Gastrocnemius medialis (tissue), 4 donors: ENCODE measurements at regions not wholly inside any gene's neighbourhood (a gene's known extent, or its start where the extent isn't known, plus 50 kb on each side); places are given as distances from the start of the nearest gene placed in this dataset.

ENCODE experiments used
- ATAC-seq, 2 donors: fragments of 150-250 bp; one replicate each; pipeline ENCODE4 v1.9.1; 2016
- DNase-seq, 2 donors: peaks; one replicate each; pipeline ENCODE4 v3.0.0-alpha.2; 2019
- H3K27ac ChIP-seq, 4 donors: fragments of 200-600 bp; sonication (generic); 1 replicate in 1 of 4; 2 replicates in 3 of 4; pipeline ENCODE4 v1.5.1; 2016 to 2018; ENCODE audit warnings: mild to moderate bottlenecking in 2 of 4, moderate library complexity in 1 of 4
- H3K27me3 ChIP-seq, 3 donors: fragments of 200-600 bp; sonication (generic) in 2 of 3; 1 replicate in 1 of 3; 2 replicates in 2 of 3; pipeline versions ENCODE4 v1.5.1 to v1.6.0; 2016 to 2019; ENCODE audit warnings: mild to moderate bottlenecking in 1 of 3, moderate library complexity in 1 of 3
- H3K36me3 ChIP-seq, 2 donors: fragments of 200-600 bp; sonication (generic) in 1 of 2; one replicate each; pipeline ENCODE4 v1.5.1; 2017 to 2018
- H3K4me1 ChIP-seq, 2 donors: fragments of 200-600 bp; sonication (generic) in 1 of 2; one replicate each; pipeline ENCODE4 v1.5.1; 2016 to 2017; ENCODE audit warnings: mild to moderate bottlenecking in 2 of 2
- H3K4me3 ChIP-seq, 4 donors: fragments of 200-600 bp; sonication (generic) in 3 of 4; 1 replicate in 1 of 4; 2 replicates in 3 of 4; pipeline ENCODE4 v1.5.1; 2016 to 2019; ENCODE audit warnings: mild to moderate bottlenecking in 2 of 4
- H3K9me3 ChIP-seq, 3 donors: fragments of 200-600 bp; sonication (generic) in 2 of 3; 1 replicate in 1 of 3; 2 replicates in 2 of 3; pipeline ENCODE4 v1.5.1; 2016 to 2019
- CTCF ChIP-seq, 5 experiments: fragments of 450-650 bp in 3 of 5; fragments of 200-600 bp in 2 of 5; sonication (generic) in 2 of 5; IDR thresholded peaks in 4 of 5; conservative IDR thresholded peaks in 1 of 5; 1 replicate in 4 of 5; 2 replicates in 1 of 5; pipeline ENCODE4 v1.5.1; 2016 to 2019; ENCODE audit warnings: antibody characterized with exemption in 5 of 5, mild to moderate bottlenecking in 3 of 5, moderate library complexity in 3 of 5
- POLR2A ChIP-seq, 2 donors: fragments of 450-650 bp; IDR thresholded peaks; one replicate each; pipeline ENCODE4 v1.6.1; 2017; ENCODE audit warnings: antibody characterized with exemption in 2 of 2, mild to moderate bottlenecking in 2 of 2, moderate library complexity in 2 of 2
- in situ Hi-C, 4 donors: fragments of 200-750 bp; cut with MboI; loops; one replicate each; pipeline versions ENCODE4 v1.15.0 to v1.8.0; 2017; ENCODE audit warnings: low sequenced_read_pairs in 4 of 4
- intact Hi-C: fragments of 100-400 bp; cut with DNase I; formaldehyde crosslinking; loops from one replicate; pipeline ENCODE4 v1.15.1; 2023; ENCODE audit warnings: low total_unique reads

DNA sequence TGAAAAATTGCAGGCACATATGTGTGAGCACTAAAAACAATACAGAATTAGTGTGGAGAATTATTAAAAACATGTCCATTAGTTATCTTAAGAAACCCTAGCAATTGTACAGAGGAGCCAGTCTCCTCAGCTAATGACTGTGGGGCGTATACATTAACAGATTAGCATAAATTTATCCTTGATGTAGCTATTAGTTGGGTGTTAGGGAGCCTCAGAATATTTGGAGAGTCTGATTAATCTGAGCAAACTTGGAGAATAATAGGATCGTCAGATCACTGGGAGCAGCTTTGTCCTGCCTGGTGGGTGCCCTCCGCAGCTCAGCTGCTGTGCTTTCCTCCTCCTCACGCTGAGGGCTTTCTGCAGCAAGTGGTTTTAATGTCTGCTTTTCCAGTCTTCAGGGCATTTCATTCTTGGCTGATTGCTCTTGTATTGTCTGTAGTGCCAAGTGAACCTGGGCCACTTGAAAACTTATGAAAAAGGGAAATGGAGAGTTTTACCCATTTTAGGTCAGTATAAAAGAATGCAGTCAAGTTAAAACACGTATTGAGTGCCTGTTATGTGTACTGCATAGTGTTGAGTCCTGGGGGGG lies 417.4 kb upstream of the SEMA6D start:
- TF ChIP-seq POLR2A (IDR thresholded peaks at IDR 0.05) = no peak
- no peak for TF ChIP-seq CTCF (IDR thresholded peaks at IDR 0.05 in 4 of 5, conservative IDR thresholded peaks at IDR 0.05 in 1 of 5)
- ATAC-seq (no peak), DNase-seq (no peak)
- in situ Hi-C loops (loop anchor here in 1 of 4 donors (25.0 kb wide), 1 partner anchor 113 kb away; no protein-coding TSS in a partner anchor), intact Hi-C loops (no loop called here)
- Histone ChIP-seq H3K9me3 (no peaks in the 10 kb centered on the region), H3K4me3 (no peak overlapping the region), H3K4me1 (peaks cover 14 to 15% of the 10 kb centered on the region in 2 donors), H3K27me3 (no peaks in the 10 kb centered on the region), H3K36me3 (no peaks in the 10 kb centered on the region), H3K27ac (no peak overlapping the region)

- intact Hi-C loops (no loop called here), in situ Hi-C loops (no loop called here)
- peak overlapping the region in 1 of 4 donors; percentile 50 for H3K27ac ChIP-seq
- H3K9me3 ChIP-seq = no peaks in the 10 kb centered on the region
- ATAC-seq = no peak
- no peak for TF ChIP-seq POLR2A (IDR thresholded peaks at IDR 0.05)
- no peak for TF ChIP-seq CTCF (IDR thresholded peaks at IDR 0.05 in 4 of 5, conservative IDR thresholded peaks at IDR 0.05 in 1 of 5)
- H3K36me3 ChIP-seq = no peaks in the 10 kb centered on the region
- no peak overlapping the region for H3K4me3 ChIP-seq
- no peaks in the 10 kb centered on the region for H3K27me3 ChIP-seq
- H3K4me1 ChIP-seq = peaks cover 14 to 15% of the 10 kb centered on the region in 2 donors
- no peak for DNase-seq
Observed at GRCh38 chr15:47300596-47300995, 416.7 kb upstream of the SEMA6D start.

- H3K4me1 ChIP-seq = peaks cover 14 to 15% of the 10 kb centered on the region in 2 donors
- H3K27ac ChIP-seq = peak overlapping the region; percentile 50 to 57 (median 54)
- intact Hi-C loops = loop anchor here (1.0 kb wide), 1 partner anchor 66 kb away; no protein-coding TSS in a partner anchor
- peak; percentile 57 to 78 for DNase-seq
- peak; percentile 99 to 100 for ATAC-seq
- H3K9me3 ChIP-seq = no peaks in the 10 kb centered on the region
- in situ Hi-C loops = no loop called here
- H3K27me3 ChIP-seq = no peaks in the 10 kb centered on the region
- H3K4me3 ChIP-seq = no peak overlapping the region
- no peak for TF ChIP-seq CTCF (IDR thresholded peaks at IDR 0.05 in 4 of 5, conservative IDR thresholded peaks at IDR 0.05 in 1 of 5)
- TF ChIP-seq POLR2A (IDR thresholded peaks at IDR 0.05) = no peak
- no peaks in the 10 kb centered on the region for H3K36me3 ChIP-seq
Observed at GRCh38 chr15:47301481-47301880, 415.8 kb upstream of the SEMA6D start.

DNA sequence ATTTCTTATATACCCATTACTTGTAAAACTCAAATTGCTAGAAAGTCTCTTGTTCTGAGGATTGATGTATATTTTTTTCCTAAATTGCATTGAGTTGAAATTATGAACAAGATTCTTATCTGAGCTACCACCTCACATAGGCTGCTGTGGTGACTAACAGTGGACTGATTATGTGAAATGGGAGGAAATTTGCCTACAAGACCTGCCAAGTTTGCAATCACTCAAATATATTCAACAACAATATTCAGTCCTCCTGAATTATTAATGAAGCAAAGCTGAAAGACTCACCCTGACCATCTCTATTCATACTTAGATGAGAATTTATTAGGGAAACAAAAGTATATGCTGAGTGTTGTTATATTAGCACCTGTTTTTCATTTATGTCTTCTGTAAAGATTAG lies 412.6 kb upstream of the SEMA6D start:
- in situ Hi-C loops (no loop called here), intact Hi-C loops (no loop called here)
- DNase-seq (no peak), ATAC-seq (no peak)
- no peaks in the 10 kb centered on the region for H3K27me3 ChIP-seq
- H3K27ac ChIP-seq = no peak overlapping the region
- H3K9me3 ChIP-seq = no peaks in the 10 kb centered on the region
- no peak for TF ChIP-seq POLR2A (IDR thresholded peaks at IDR 0.05)
- no peak for TF ChIP-seq CTCF (IDR thresholded peaks at IDR 0.05 in 4 of 5, conservative IDR thresholded peaks at IDR 0.05 in 1 of 5)
- H3K4me3 ChIP-seq = no peak overlapping the region
- H3K36me3 ChIP-seq = no peaks in the 10 kb centered on the region
- H3K4me1 ChIP-seq = peaks cover 14 to 15% of the 10 kb centered on the region in 2 donors

- no peak overlapping the region for H3K4me3 ChIP-seq
- no peaks in the 10 kb centered on the region for H3K9me3 ChIP-seq
- H3K27me3 ChIP-seq = no peaks in the 10 kb centered on the region
- intact Hi-C loops (no loop called here), in situ Hi-C loops (no loop called here)
- H3K4me1 ChIP-seq = no peaks in the 10 kb centered on the region
- TF ChIP-seq POLR2A (IDR thresholded peaks at IDR 0.05) (no peak), CTCF (IDR thresholded peaks at IDR 0.05 in 4 of 5, conservative IDR thresholded peaks at IDR 0.05 in 1 of 5) (no peak)
- H3K36me3 ChIP-seq = no peaks in the 10 kb centered on the region
- DNase-seq (no peak), ATAC-seq (no peak)
- no peak overlapping the region for H3K27ac ChIP-seq
Observed at GRCh38 chr15:47312161-47312560, 405.1 kb upstream of the SEMA6D start.
